ENCODE measurements at regions not wholly inside any gene's neighbourhood (a gene's known extent, or its start where the extent isn't known, plus 50 kb on each side); places are given as distances from the start of the nearest gene placed in this dataset.

DNA sequence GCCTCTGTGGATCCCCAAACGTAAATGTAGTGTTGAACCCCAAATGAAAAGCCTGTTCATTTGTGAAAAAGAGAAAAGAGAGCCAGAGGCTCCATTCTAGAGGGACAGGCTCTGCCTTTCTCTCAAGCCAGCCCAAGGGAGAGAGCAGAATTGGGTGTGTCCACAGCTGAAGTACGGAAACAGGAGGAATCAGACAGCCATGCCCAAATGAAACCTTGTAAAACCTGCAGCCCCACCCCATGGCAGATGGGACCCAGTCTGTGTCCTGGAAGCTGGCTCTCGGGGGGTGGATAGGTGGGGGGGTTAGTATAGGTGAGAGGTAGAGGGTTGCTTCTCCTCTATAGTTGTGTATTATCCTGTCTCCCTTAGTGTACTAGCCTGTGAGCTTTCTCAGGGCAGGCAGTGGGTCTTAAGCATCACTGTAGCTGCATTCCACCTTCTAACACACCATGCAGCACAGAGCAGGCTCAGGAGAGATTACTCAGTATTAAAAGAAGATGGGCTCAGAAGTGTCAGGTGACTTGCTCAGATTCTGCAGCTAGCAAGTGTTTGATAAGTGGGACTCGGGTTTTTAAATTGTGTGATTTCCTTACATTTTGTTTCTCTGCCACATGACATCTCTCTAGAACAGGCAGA is 67.4 kb upstream of the SIPA1L2 start:
- H3K9me3 ChIP-seq (ENCODE audit: control insufficient read depth, insufficient read depth, low read length), result no peaks in the 10 kb centered on the region
- no peak overlapping the region for H3K4me3 ChIP-seq (ENCODE audit: low read length)
- 79% methylated on average over 4 of the region's 4 CpGs for WGBS (ENCODE audit: insufficient coverage)
- H3K4me3 Mint-ChIP-seq, result no peak overlapping the region
- H3K4me1 ChIP-seq (ENCODE audit: control insufficient read depth, insufficient read depth, low read length), result no peaks in the 10 kb centered on the region
- H3K27ac ChIP-seq (ENCODE audit: low read length), result no peak overlapping the region
- no peaks in the 10 kb centered on the region for H3K36me3 Mint-ChIP-seq
- no peak overlapping the region for H3K27ac Mint-ChIP-seq
- ATAC-seq, result no peak
- no peaks in the 10 kb centered on the region for H3K9me3 Mint-ChIP-seq
- no peaks in the 10 kb centered on the region for H3K4me1 Mint-ChIP-seq
- no peaks in the 10 kb centered on the region for H3K36me3 ChIP-seq (ENCODE audit: control insufficient read depth, insufficient read depth, low read length)
- no peaks in the 10 kb centered on the region for H3K27me3 ChIP-seq (ENCODE audit: control insufficient read depth, insufficient read depth, low read length)
- intact Hi-C loops (cut with micrococcal nuclease), result no loop called here
- no peak for DNase-seq
- no peak for TF ChIP-seq CTCF (IDR thresholded peaks at IDR 0.05)
- peaks cover 14% of the 10 kb centered on the region in 2 donors for H3K27me3 Mint-ChIP-seq (ENCODE audit: low read depth in 2 of 2)

DNA sequence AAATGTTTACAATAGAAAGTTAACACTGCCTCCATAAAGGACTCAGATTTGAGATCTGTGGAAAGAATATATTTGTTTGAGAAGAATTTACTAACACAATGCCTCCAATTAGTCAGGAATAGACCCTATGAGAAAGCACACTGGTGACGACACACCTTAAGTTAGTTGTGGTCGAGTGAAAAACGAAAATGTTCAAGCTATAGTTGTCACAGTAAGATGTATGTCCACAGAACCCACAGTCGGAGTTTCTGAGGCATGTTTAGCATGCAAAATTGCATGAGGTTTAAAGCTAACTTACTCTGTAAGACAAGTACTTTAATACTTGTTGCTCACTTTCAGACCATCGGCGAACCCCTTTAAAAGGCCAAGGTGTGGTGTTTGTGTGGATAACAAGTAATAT is 69.9 kb upstream of the SIPA1L2 start:
- ATAC-seq (no peak), DNase-seq (no peak)
- Histone ChIP-seq H3K4me3 (ENCODE audit: low read length) (no peak overlapping the region), H3K9me3 (ENCODE audit: control insufficient read depth, insufficient read depth, low read length) (no peaks in the 10 kb centered on the region), H3K27ac (ENCODE audit: low read length) (no peak overlapping the region), H3K27me3 (ENCODE audit: control insufficient read depth, insufficient read depth, low read length) (no peaks in the 10 kb centered on the region), H3K36me3 (ENCODE audit: control insufficient read depth, insufficient read depth, low read length) (no peaks in the 10 kb centered on the region), H3K4me1 (ENCODE audit: control insufficient read depth, insufficient read depth, low read length) (no peaks in the 10 kb centered on the region)
- Mint-ChIP-seq H3K9me3 (no peaks in the 10 kb centered on the region), H3K27me3 (ENCODE audit: low read depth in 2 of 2) (peaks cover 8 to 14% of the 10 kb centered on the region in 2 donors), H3K27ac (no peak overlapping the region), H3K4me1 (no peaks in the 10 kb centered on the region), H3K36me3 (no peaks in the 10 kb centered on the region), H3K4me3 (no peak overlapping the region)
- no peak for TF ChIP-seq CTCF (IDR thresholded peaks at IDR 0.05)
- intact Hi-C loops (cut with micrococcal nuclease), result no loop called here
- WGBS (ENCODE audit: insufficient coverage), result 88% methylated on average over 6 of the region's 6 CpGs

GRCh38 chr1:232702911-232703310 is 73.0 kb upstream of the SIPA1L2 start:
- H3K4me3 Mint-ChIP-seq, result no peak overlapping the region
- DNase-seq (no peak), ATAC-seq (no peak)
- 83% methylated on average over 5 of the region's 5 CpGs for WGBS (ENCODE audit: insufficient coverage)
- Histone ChIP-seq H3K27ac (ENCODE audit: low read length) (no peak overlapping the region), H3K4me3 (ENCODE audit: low read length) (no peak overlapping the region), H3K36me3 (ENCODE audit: control insufficient read depth, insufficient read depth, low read length) (no peaks in the 10 kb centered on the region), H3K9me3 (ENCODE audit: control insufficient read depth, insufficient read depth, low read length) (no peaks in the 10 kb centered on the region), H3K27me3 (ENCODE audit: control insufficient read depth, insufficient read depth, low read length) (no peaks in the 10 kb centered on the region), H3K4me1 (ENCODE audit: control insufficient read depth, insufficient read depth, low read length) (no peaks in the 10 kb centered on the region)
- H3K36me3 Mint-ChIP-seq, result no peaks in the 10 kb centered on the region
- intact Hi-C loops (cut with micrococcal nuclease), result no loop called here
- peaks cover 17 to 23% of the 10 kb centered on the region in 2 donors for H3K27me3 Mint-ChIP-seq (ENCODE audit: low read depth in 2 of 2)
- TF ChIP-seq CTCF (IDR thresholded peaks at IDR 0.05), result no peak
- no peaks in the 10 kb centered on the region for H3K9me3 Mint-ChIP-seq
- no peak overlapping the region for H3K27ac Mint-ChIP-seq
- H3K4me1 Mint-ChIP-seq, result no peaks in the 10 kb centered on the region

DNA sequence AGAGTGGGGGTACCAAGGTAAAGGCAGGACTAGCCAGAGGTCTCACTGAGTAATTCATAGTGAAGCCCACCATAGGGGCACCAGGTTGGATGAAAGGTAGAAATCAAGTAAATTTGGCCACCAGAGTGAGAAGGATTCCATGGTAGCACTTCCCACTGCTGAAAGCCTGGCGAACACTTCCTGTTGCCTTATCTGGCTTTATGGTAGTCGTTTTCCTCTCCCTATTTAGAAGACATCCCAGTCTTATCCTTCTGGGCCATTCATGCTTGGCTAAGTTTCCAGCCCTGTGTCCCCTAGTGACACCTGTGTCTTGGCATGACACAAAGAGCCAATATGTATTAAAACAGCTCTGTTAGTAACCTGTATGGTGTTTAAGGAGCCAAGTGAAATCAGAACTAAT is 74.3 kb upstream of the SIPA1L2 start:
- no peaks in the 10 kb centered on the region for H3K9me3 ChIP-seq (ENCODE audit: control insufficient read depth, insufficient read depth, low read length)
- Mint-ChIP-seq H3K9me3 (no peaks in the 10 kb centered on the region), H3K27me3 (ENCODE audit: low read depth in 2 of 2) (peaks cover 17 to 23% of the 10 kb centered on the region in 2 donors), H3K4me3 (no peak overlapping the region), H3K36me3 (no peaks in the 10 kb centered on the region), H3K4me1 (no peaks in the 10 kb centered on the region), H3K27ac (no peak overlapping the region)
- H3K27ac ChIP-seq (ENCODE audit: low read length), result no peak overlapping the region
- no peak for ATAC-seq
- TF ChIP-seq CTCF (IDR thresholded peaks at IDR 0.05), result no peak
- H3K36me3 ChIP-seq (ENCODE audit: control insufficient read depth, insufficient read depth, low read length), result no peaks in the 10 kb centered on the region
- H3K4me3 ChIP-seq (ENCODE audit: low read length), result no peak overlapping the region
- intact Hi-C loops (cut with micrococcal nuclease), result no loop called here
- no peak for DNase-seq
- H3K4me1 ChIP-seq (ENCODE audit: control insufficient read depth, insufficient read depth, low read length), result no peaks in the 10 kb centered on the region
- 62% methylated on average over 2 of the region's 2 CpGs for WGBS (ENCODE audit: insufficient coverage)
- H3K27me3 ChIP-seq (ENCODE audit: control insufficient read depth, insufficient read depth, low read length), result no peaks in the 10 kb centered on the region
